SKM-1 treated with dmso at 0.1 percent for 144 hours (cell line): ENCODE measurements at regions not wholly inside any gene's neighbourhood (a gene's known extent, or its start where the extent isn't known, plus 50 kb on each side); places are given as distances from the start of the nearest gene placed in this dataset.

Source experiments
- DNase-seq: peaks from one replicate; lab custom pipeline; 2025; ENCODE audit not compliant: unreplicated experiment; lab: John Stamatoyannopoulos, UW

- no peak for DNase-seq
Measured at GRCh38 chr6:44559486-44560270, 172.2 kb downstream of the CDC5L start.

GRCh38 chr6:44560458-44561059 lies 173.1 kb downstream of the CDC5L start:
- DNase-seq, result no peak

- DNase-seq, result no peak
Measured at GRCh38 chr6:44561060-44561623, 173.6 kb downstream of the CDC5L start.

- DNase-seq, result no peak
Measured at GRCh38 chr6:44561832-44562665, 174.5 kb downstream of the CDC5L start.

- DNase-seq, result no peak
Measured at GRCh38 chr6:44563397-44563796, 175.9 kb downstream of the CDC5L start.

GRCh38 chr6:44564906-44565524 lies 177.5 kb downstream of the CDC5L start:
- DNase-seq, result no peak

- DNase-seq, result no peak
Measured at GRCh38 chr6:44567406-44567805, 179.9 kb downstream of the CDC5L start.

- no peak for DNase-seq
Measured at GRCh38 chr6:44569131-44569530, 181.6 kb downstream of the CDC5L start.

GRCh38 chr6:44569931-44570385 lies 182.5 kb downstream of the CDC5L start:
- peak; percentile 94 for DNase-seq

- no peak for DNase-seq
Measured at GRCh38 chr6:44571510-44571909, 184.0 kb downstream of the CDC5L start.

- no peak for DNase-seq
Measured at GRCh38 chr6:44572346-44572745, 184.8 kb downstream of the CDC5L start.

GRCh38 chr6:44575644-44576043 lies 188.1 kb downstream of the CDC5L start:
- no peak for DNase-seq

GRCh38 chr6:44576132-44576631 lies 188.7 kb downstream of the CDC5L start:
- no peak for DNase-seq

- DNase-seq, result no peak
Measured at GRCh38 chr6:44580901-44581300, 193.4 kb downstream of the CDC5L start.

- DNase-seq, result no peak
Measured at GRCh38 chr6:44582930-44583329, 195.4 kb downstream of the CDC5L start.

- DNase-seq, result no peak
Measured at GRCh38 chr6:44590471-44590870, 203.0 kb downstream of the CDC5L start.

GRCh38 chr6:44593539-44593944 lies 206.0 kb downstream of the CDC5L start:
- peak; percentile 43 for DNase-seq

GRCh38 chr6:44594481-44594880 lies 207.0 kb downstream of the CDC5L start:
- no peak for DNase-seq

GRCh38 chr6:44598679-44599078 lies 211.2 kb downstream of the CDC5L start:
- DNase-seq, result no peak

GRCh38 chr6:44599672-44600071 lies 212.2 kb downstream of the CDC5L start:
- DNase-seq, result no peak
